ENCODE measurements at regions not wholly inside any gene's neighbourhood (a gene's known extent, or its start where the extent isn't known, plus 50 kb on each side); places are given as distances from the start of the nearest gene placed in this dataset.

- TF ChIP-seq CTCF (IDR thresholded peaks at IDR 0.05) (no peak), POLR2A (IDR thresholded peaks at IDR 0.05) (no peak)
These were observed 1046.9 kb upstream of the FLRT2 start for GRCh38 chr14:84483072-84483420.
